ENCODE measurements at regions not wholly inside any gene's neighbourhood (a gene's known extent, or its start where the extent isn't known, plus 50 kb on each side); places are given as distances from the start of the nearest gene placed in this dataset.

- no peak for DNase-seq (ENCODE audit: extremely low spot score, unreplicated experiment)
- no peak overlapping the region for H3K27ac Mint-ChIP-seq
- no peaks in the 10 kb centered on the region for H3K36me3 Mint-ChIP-seq
- TF ChIP-seq, protein P1, sequence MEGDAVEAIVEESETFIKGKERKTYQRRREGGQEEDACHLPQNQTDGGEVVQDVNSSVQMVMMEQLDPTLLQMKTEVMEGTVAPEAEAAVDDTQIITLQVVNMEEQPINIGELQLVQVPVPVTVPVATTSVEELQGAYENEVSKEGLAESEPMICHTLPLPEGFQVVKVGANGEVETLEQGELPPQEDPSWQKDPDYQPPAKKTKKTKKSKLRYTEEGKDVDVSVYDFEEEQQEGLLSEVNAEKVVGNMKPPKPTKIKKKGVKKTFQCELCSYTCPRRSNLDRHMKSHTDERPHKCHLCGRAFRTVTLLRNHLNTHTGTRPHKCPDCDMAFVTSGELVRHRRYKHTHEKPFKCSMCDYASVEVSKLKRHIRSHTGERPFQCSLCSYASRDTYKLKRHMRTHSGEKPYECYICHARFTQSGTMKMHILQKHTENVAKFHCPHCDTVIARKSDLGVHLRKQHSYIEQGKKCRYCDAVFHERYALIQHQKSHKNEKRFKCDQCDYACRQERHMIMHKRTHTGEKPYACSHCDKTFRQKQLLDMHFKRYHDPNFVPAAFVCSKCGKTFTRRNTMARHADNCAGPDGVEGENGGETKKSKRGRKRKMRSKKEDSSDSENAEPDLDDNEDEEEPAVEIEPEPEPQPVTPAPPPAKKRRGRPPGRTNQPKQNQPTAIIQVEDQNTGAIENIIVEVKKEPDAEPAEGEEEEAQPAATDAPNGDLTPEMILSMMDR (conservative IDR thresholded peaks at IDR 0.05): no peak
- no peak overlapping the region for H3K4me3 Mint-ChIP-seq
- no peaks in the 10 kb centered on the region for H3K9me3 Mint-ChIP-seq
- peaks cover 15% of the 10 kb centered on the region for H3K4me1 Mint-ChIP-seq (ENCODE audit: unreplicated experiment)
- peaks cover 7% of the 10 kb centered on the region for H3K27me3 Mint-ChIP-seq
These were observed 522.4 kb downstream of the RAB28 start for GRCh38 chr4:12961713-12962112.

DNA sequence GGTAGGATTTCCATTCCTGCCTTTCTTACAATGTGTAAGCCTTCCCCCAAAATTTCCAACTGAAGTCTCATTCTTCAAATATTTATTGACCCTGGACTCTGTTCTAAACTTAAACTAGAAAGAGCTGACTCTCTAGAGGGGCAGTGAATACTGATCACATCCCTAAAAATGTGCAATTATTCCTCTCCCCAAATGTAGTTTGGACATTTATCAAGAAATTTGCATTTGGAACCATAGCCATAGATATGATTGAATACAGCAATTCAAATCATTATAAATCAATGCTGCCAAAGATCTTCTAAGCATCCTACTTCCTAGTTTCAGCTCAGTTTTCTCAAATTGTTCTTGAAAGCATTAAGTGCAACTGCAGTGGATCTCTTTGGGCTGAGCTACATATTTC is 525.7 kb downstream of the RAB28 start:
- Mint-ChIP-seq H3K9me3 (no peaks in the 10 kb centered on the region), H3K27ac (no peak overlapping the region), H3K27me3 (peaks cover 7% of the 10 kb centered on the region), H3K4me3 (no peak overlapping the region), H3K36me3 (no peaks in the 10 kb centered on the region), H3K4me1 (ENCODE audit: unreplicated experiment) (no peaks in the 10 kb centered on the region)
- TF ChIP-seq, protein P1 (conservative IDR thresholded peaks at IDR 0.05): no peak
- DNase-seq (ENCODE audit: extremely low spot score, unreplicated experiment): no peak

- H3K4me3 Mint-ChIP-seq: no peak overlapping the region
- H3K4me1 Mint-ChIP-seq (ENCODE audit: unreplicated experiment): no peaks in the 10 kb centered on the region
- peaks cover 7% of the 10 kb centered on the region for H3K27me3 Mint-ChIP-seq
- H3K36me3 Mint-ChIP-seq: no peaks in the 10 kb centered on the region
- TF ChIP-seq, protein P1 (conservative IDR thresholded peaks at IDR 0.05): no peak
- no peaks in the 10 kb centered on the region for H3K9me3 Mint-ChIP-seq
- DNase-seq (ENCODE audit: extremely low spot score, unreplicated experiment): no peak
- H3K27ac Mint-ChIP-seq: no peak overlapping the region
These were observed 527.0 kb downstream of the RAB28 start for GRCh38 chr4:12957108-12957507.

GRCh38 chr4:12956026-12956425 is 528.1 kb downstream of the RAB28 start:
- H3K9me3 Mint-ChIP-seq: no peaks in the 10 kb centered on the region
- no peak overlapping the region for H3K27ac Mint-ChIP-seq
- no peaks in the 10 kb centered on the region for H3K4me1 Mint-ChIP-seq (ENCODE audit: unreplicated experiment)
- H3K27me3 Mint-ChIP-seq: peaks cover 7% of the 10 kb centered on the region
- H3K36me3 Mint-ChIP-seq: no peaks in the 10 kb centered on the region
- no peak for DNase-seq (ENCODE audit: extremely low spot score, unreplicated experiment)
- no peak overlapping the region for H3K4me3 Mint-ChIP-seq
- TF ChIP-seq, protein P1 (conservative IDR thresholded peaks at IDR 0.05): no peak

DNA sequence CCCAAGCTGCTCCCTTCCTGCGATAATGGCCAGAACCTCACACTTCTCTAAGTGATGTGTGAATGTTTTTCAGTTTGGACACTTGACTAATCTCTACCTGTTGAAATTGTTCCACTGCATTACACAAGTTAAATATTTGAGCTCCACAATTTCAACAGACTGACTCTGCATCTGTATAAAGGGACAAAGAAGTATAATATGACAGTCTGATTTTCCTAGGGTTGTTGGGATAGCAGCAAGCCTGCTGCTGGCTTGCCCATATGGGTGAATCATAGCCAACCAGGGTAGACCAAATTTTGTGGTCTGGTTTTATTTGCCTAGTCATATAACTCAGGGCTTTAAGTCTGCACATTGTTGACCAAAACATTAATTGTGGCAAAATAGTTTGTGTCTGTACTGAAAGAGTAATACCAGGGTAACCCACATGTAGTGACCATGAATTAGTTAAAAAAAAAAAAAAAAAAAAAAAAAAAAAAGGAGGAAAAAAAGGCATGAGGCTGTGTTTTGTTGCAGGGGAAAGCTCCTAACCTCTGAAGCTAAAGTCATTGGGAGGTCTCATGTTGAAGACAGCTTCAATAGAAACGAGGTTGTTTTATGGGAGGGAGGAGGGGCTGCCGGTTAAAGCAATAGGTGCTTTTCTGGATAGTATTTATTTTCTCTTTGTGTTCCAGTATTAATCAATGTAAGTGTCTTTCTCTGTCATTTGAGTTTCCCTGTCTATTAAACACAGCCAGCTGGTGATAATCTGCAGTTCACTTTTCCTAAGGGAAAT is 534.2 kb downstream of the RAB28 start:
- Mint-ChIP-seq H3K27me3 (no peaks in the 10 kb centered on the region), H3K27ac (no peak overlapping the region), H3K9me3 (no peaks in the 10 kb centered on the region), H3K4me3 (no peak overlapping the region), H3K4me1 (ENCODE audit: unreplicated experiment) (peaks cover 5% of the 10 kb centered on the region), H3K36me3 (no peaks in the 10 kb centered on the region)
- TF ChIP-seq, protein P1 (conservative IDR thresholded peaks at IDR 0.05): no peak
- no peak for DNase-seq (ENCODE audit: extremely low spot score, unreplicated experiment)

All from type B pancreatic cell (in vitro differentiated cells).